ENCODE measurements at regions not wholly inside any gene's neighbourhood (a gene's known extent, or its start where the extent isn't known, plus 50 kb on each side); places are given as distances from the start of the nearest gene placed in this dataset.
"Not testable (repeated sequence)": the region's sequence is repeated elsewhere in the genome, so short reads cannot be mapped to it uniquely, and the experiment has no call there.

- no peak overlapping the region for H2AK5ac ChIP-seq (ENCODE audit: low read length)
- no peak overlapping the region for H3K27ac ChIP-seq (ENCODE audit: low read depth, low read length)
- no peaks in the 10 kb centered on the region for H3K79me1 ChIP-seq (ENCODE audit: low read length)
- DNase-seq: no peak
- H3K9ac ChIP-seq (ENCODE audit: low read length): no peak overlapping the region
- no peak overlapping the region for H3K4me3 ChIP-seq (ENCODE audit: low read length)
- no peak overlapping the region for H4K5ac ChIP-seq (ENCODE audit: low read length)
- no peaks in the 10 kb centered on the region for H3K4me1 ChIP-seq (ENCODE audit: control insufficient read depth, low read depth, low read length)
- H3K18ac ChIP-seq (ENCODE audit: low read length): no peak overlapping the region
- H2BK120ac ChIP-seq (ENCODE audit: low read depth, low read length): no peak overlapping the region
- no peaks in the 10 kb centered on the region for H3K27me3 ChIP-seq (ENCODE audit: insufficient read depth, low read length, poor library complexity)
- H3K36me3 ChIP-seq (ENCODE audit: control insufficient read depth, insufficient read depth, low read length): no peaks in the 10 kb centered on the region
- no peak overlapping the region for H4K8ac ChIP-seq (ENCODE audit: low read depth, low read length)
- H3K56ac ChIP-seq (ENCODE audit: low read length): no peak overlapping the region
- no peaks in the 10 kb centered on the region for H3K79me2 ChIP-seq (ENCODE audit: control insufficient read depth, insufficient read depth, low read length)
- no peak overlapping the region for H2BK5ac ChIP-seq (ENCODE audit: low read length)
- H3K23ac ChIP-seq (ENCODE audit: low read length): no peak overlapping the region
- WGBS (ENCODE audit: extremely low coverage, insufficient coverage, low lambda C conversion rate): no CpG with 5 or more reads among the region's 1 CpG
- no peak overlapping the region for H2BK15ac ChIP-seq (replicated peaks; ENCODE audit: low read depth)
- H3K4ac ChIP-seq (ENCODE audit: low read depth, low read length): no peak overlapping the region
- H3K4me2 ChIP-seq (ENCODE audit: low read length): no peak overlapping the region
Observed at GRCh38 chr3:189429019-189429418, 202.2 kb upstream of the TP63 start.

GRCh38 chr3:189430166-189430565 lies 201.0 kb upstream of the TP63 start:
- no peaks in the 10 kb centered on the region for H3K79me1 ChIP-seq (ENCODE audit: low read length)
- WGBS (ENCODE audit: extremely low coverage, insufficient coverage, low lambda C conversion rate): no CpG with 5 or more reads among the region's 2 CpGs

GRCh38 chr3:189442257-189442656 lies 188.9 kb upstream of the TP63 start:
- DNase-seq; H3K9ac ChIP-seq (ENCODE audit: low read length); H3K27ac ChIP-seq (ENCODE audit: low read depth, low read length); H3K56ac ChIP-seq (ENCODE audit: low read length); H3K4me1 ChIP-seq (ENCODE audit: control insufficient read depth, low read depth, low read length); H3K4me2 ChIP-seq (ENCODE audit: low read length); H2BK5ac ChIP-seq (ENCODE audit: low read length); H3K36me3 ChIP-seq (ENCODE audit: control insufficient read depth, insufficient read depth, low read length); H2BK120ac ChIP-seq (ENCODE audit: low read depth, low read length); H2AK5ac ChIP-seq (ENCODE audit: low read length); H4K5ac ChIP-seq (ENCODE audit: low read length); H3K23ac ChIP-seq (ENCODE audit: low read length); H3K27me3 ChIP-seq (ENCODE audit: insufficient read depth, low read length, poor library complexity); H3K4me3 ChIP-seq (ENCODE audit: low read length); H3K18ac ChIP-seq (ENCODE audit: low read length); H3K79me2 ChIP-seq (ENCODE audit: control insufficient read depth, insufficient read depth, low read length); H2BK15ac ChIP-seq (replicated peaks; ENCODE audit: low read depth); H3K4ac ChIP-seq (ENCODE audit: low read depth, low read length); H4K8ac ChIP-seq (ENCODE audit: low read depth, low read length); H3K79me1 ChIP-seq (ENCODE audit: low read length): not testable (repeated sequence)
- WGBS (ENCODE audit: extremely low coverage, insufficient coverage, low lambda C conversion rate): no CpG with 5 or more reads among the region's 10 CpGs

More at GRCh38 chr3:189430166-189430565, 201.0 kb upstream of the TP63 start:
- H3K9ac ChIP-seq (ENCODE audit: low read length): no peak overlapping the region
- H3K27me3 ChIP-seq (ENCODE audit: insufficient read depth, low read length, poor library complexity): no peaks in the 10 kb centered on the region
- H3K4me1 ChIP-seq (ENCODE audit: control insufficient read depth, low read depth, low read length): no peaks in the 10 kb centered on the region
- no peak overlapping the region for H3K18ac ChIP-seq (ENCODE audit: low read length)
- no peak overlapping the region for H3K4ac ChIP-seq (ENCODE audit: low read depth, low read length)
- H2AK5ac ChIP-seq (ENCODE audit: low read length): no peak overlapping the region
- H3K23ac ChIP-seq (ENCODE audit: low read length): no peak overlapping the region
- H3K36me3 ChIP-seq (ENCODE audit: control insufficient read depth, insufficient read depth, low read length): no peaks in the 10 kb centered on the region
- no peak overlapping the region for H4K8ac ChIP-seq (ENCODE audit: low read depth, low read length)
- no peak for DNase-seq
- H4K5ac ChIP-seq (ENCODE audit: low read length): no peak overlapping the region
- H2BK15ac ChIP-seq (replicated peaks; ENCODE audit: low read depth): no peak overlapping the region
- H3K27ac ChIP-seq (ENCODE audit: low read depth, low read length): no peak overlapping the region
- no peak overlapping the region for H2BK5ac ChIP-seq (ENCODE audit: low read length)
- H2BK120ac ChIP-seq (ENCODE audit: low read depth, low read length): no peak overlapping the region
- H3K4me3 ChIP-seq (ENCODE audit: low read length): no peak overlapping the region
- no peak overlapping the region for H3K4me2 ChIP-seq (ENCODE audit: low read length)
- H3K79me2 ChIP-seq (ENCODE audit: control insufficient read depth, insufficient read depth, low read length): no peaks in the 10 kb centered on the region
- H3K56ac ChIP-seq (ENCODE audit: low read length): no peak overlapping the region

GRCh38 chr3:189446959-189447560 lies 184.1 kb upstream of the TP63 start:
- H4K8ac ChIP-seq (ENCODE audit: low read depth, low read length): no peak overlapping the region
- no peak overlapping the region for H3K27ac ChIP-seq (ENCODE audit: low read depth, low read length)
- no peak overlapping the region for H4K5ac ChIP-seq (ENCODE audit: low read length)
- H3K4me1 ChIP-seq (ENCODE audit: control insufficient read depth, low read depth, low read length): no peaks in the 10 kb centered on the region
- no peak for DNase-seq
- no peak overlapping the region for H2AK5ac ChIP-seq (ENCODE audit: low read length)
- H2BK5ac ChIP-seq (ENCODE audit: low read length): no peak overlapping the region
- no peaks in the 10 kb centered on the region for H3K27me3 ChIP-seq (ENCODE audit: insufficient read depth, low read length, poor library complexity)
- no peak overlapping the region for H3K18ac ChIP-seq (ENCODE audit: low read length)
- no peak overlapping the region for H3K4me2 ChIP-seq (ENCODE audit: low read length)
- H3K56ac ChIP-seq (ENCODE audit: low read length): no peak overlapping the region
- no peaks in the 10 kb centered on the region for H3K79me2 ChIP-seq (ENCODE audit: control insufficient read depth, insufficient read depth, low read length)
- no peak overlapping the region for H3K23ac ChIP-seq (ENCODE audit: low read length)
- no peak overlapping the region for H3K9ac ChIP-seq (ENCODE audit: low read length)
- H2BK15ac ChIP-seq (replicated peaks; ENCODE audit: low read depth): no peak overlapping the region
- no CpG with 5 or more reads among the region's 3 CpGs for WGBS (ENCODE audit: extremely low coverage, insufficient coverage, low lambda C conversion rate)
- H3K79me1 ChIP-seq (ENCODE audit: low read length): no peaks in the 10 kb centered on the region
- H3K4ac ChIP-seq (ENCODE audit: low read depth, low read length): no peak overlapping the region
- no peak overlapping the region for H3K4me3 ChIP-seq (ENCODE audit: low read length)
- no peaks in the 10 kb centered on the region for H3K36me3 ChIP-seq (ENCODE audit: control insufficient read depth, insufficient read depth, low read length)
- H2BK120ac ChIP-seq (ENCODE audit: low read depth, low read length): no peak overlapping the region

- Histone ChIP-seq H3K79me1 (ENCODE audit: low read length) (no peaks in the 10 kb centered on the region), H3K9ac (ENCODE audit: low read length) (no peak overlapping the region), H2BK15ac (replicated peaks; ENCODE audit: low read depth) (no peak overlapping the region), H3K56ac (ENCODE audit: low read length) (no peak overlapping the region), H3K23ac (ENCODE audit: low read length) (no peak overlapping the region), H2AK5ac (ENCODE audit: low read length) (no peak overlapping the region), H2BK120ac (ENCODE audit: low read depth, low read length) (no peak overlapping the region), H4K8ac (ENCODE audit: low read depth, low read length) (no peak overlapping the region), H3K4me2 (ENCODE audit: low read length) (no peak overlapping the region), H3K36me3 (ENCODE audit: control insufficient read depth, insufficient read depth, low read length) (no peaks in the 10 kb centered on the region), H3K27me3 (ENCODE audit: insufficient read depth, low read length, poor library complexity) (no peaks in the 10 kb centered on the region), H3K79me2 (ENCODE audit: control insufficient read depth, insufficient read depth, low read length) (no peaks in the 10 kb centered on the region), H4K5ac (ENCODE audit: low read length) (no peak overlapping the region), H3K4me3 (ENCODE audit: low read length) (no peak overlapping the region), H3K4ac (ENCODE audit: low read depth, low read length) (no peak overlapping the region), H3K4me1 (ENCODE audit: control insufficient read depth, low read depth, low read length) (no peaks in the 10 kb centered on the region), H3K18ac (ENCODE audit: low read length) (no peak overlapping the region), H2BK5ac (ENCODE audit: low read length) (no peak overlapping the region), H3K27ac (ENCODE audit: low read depth, low read length) (no peak overlapping the region)
- WGBS (ENCODE audit: extremely low coverage, insufficient coverage, low lambda C conversion rate): no CpG with 5 or more reads among the region's 1 CpG
- no peak for DNase-seq
Observed at GRCh38 chr3:189449084-189449483, 182.1 kb upstream of the TP63 start.

GRCh38 chr3:189455009-189455408 lies 176.2 kb upstream of the TP63 start:
- no peak overlapping the region for H3K18ac ChIP-seq (ENCODE audit: low read length)
- no peak overlapping the region for H2BK15ac ChIP-seq (replicated peaks; ENCODE audit: low read depth)
- no CpG with 5 or more reads among the region's 5 CpGs for WGBS (ENCODE audit: extremely low coverage, insufficient coverage, low lambda C conversion rate)
- H3K4ac ChIP-seq (ENCODE audit: low read depth, low read length): no peak overlapping the region
- H3K9ac ChIP-seq (ENCODE audit: low read length): no peak overlapping the region
- H3K4me1 ChIP-seq (ENCODE audit: control insufficient read depth, low read depth, low read length): no peaks in the 10 kb centered on the region
- H3K23ac ChIP-seq (ENCODE audit: low read length): no peak overlapping the region
- H3K79me1 ChIP-seq (ENCODE audit: low read length): no peaks in the 10 kb centered on the region
- H3K27ac ChIP-seq (ENCODE audit: low read depth, low read length): no peak overlapping the region
- no peak overlapping the region for H4K8ac ChIP-seq (ENCODE audit: low read depth, low read length)
- no peak overlapping the region for H3K4me3 ChIP-seq (ENCODE audit: low read length)
- H3K27me3 ChIP-seq (ENCODE audit: insufficient read depth, low read length, poor library complexity): no peaks in the 10 kb centered on the region
- no peak overlapping the region for H3K4me2 ChIP-seq (ENCODE audit: low read length)
- no peak overlapping the region for H2BK120ac ChIP-seq (ENCODE audit: low read depth, low read length)
- no peak overlapping the region for H2AK5ac ChIP-seq (ENCODE audit: low read length)
- no peak for DNase-seq
- no peak overlapping the region for H2BK5ac ChIP-seq (ENCODE audit: low read length)
- H3K79me2 ChIP-seq (ENCODE audit: control insufficient read depth, insufficient read depth, low read length): no peaks in the 10 kb centered on the region
- no peaks in the 10 kb centered on the region for H3K36me3 ChIP-seq (ENCODE audit: control insufficient read depth, insufficient read depth, low read length)
- H3K56ac ChIP-seq (ENCODE audit: low read length): no peak overlapping the region
- no peak overlapping the region for H4K5ac ChIP-seq (ENCODE audit: low read length)
